MM.1S (cell line): ENCODE measurements at regions not wholly inside any gene's neighbourhood (a gene's known extent, or its start where the extent isn't known, plus 50 kb on each side); places are given as distances from the start of the nearest gene placed in this dataset.

Source experiments
- CTCF ChIP-seq: fragments of 300-600 bp; sonication (generic); IDR thresholded peaks from 2 replicates; pipeline ENCODE4 v1.5.1; 2016; ENCODE audit warnings: antibody characterized with exemption, low read length, mixed read lengths
- EZH2 ChIP-seq: fragments of 300-600 bp; sonication (generic); optimal IDR thresholded peaks from 2 replicates; pipeline ENCODE3; 2017; ENCODE audit warnings: low read depth, mild to moderate bottlenecking, antibody characterized with exemption, low read length, mixed read lengths
- EZH2phosphoT487 ChIP-seq: fragments of 300-600 bp; sonication (generic); IDR thresholded peaks from 2 replicates; pipeline ENCODE4 v1.6.1; 2018; ENCODE audit warnings: antibody characterized with exemption, low read length

- TF ChIP-seq CTCF: no peak
- TF ChIP-seq EZH2: no peak
- no peak for TF ChIP-seq EZH2phosphoT487
Measured at GRCh38 chr3:130227540-130227939, 117.9 kb upstream of the COL6A5 start.
